ENCODE measurements at regions not wholly inside any gene's neighbourhood (a gene's known extent, or its start where the extent isn't known, plus 50 kb on each side); places are given as distances from the start of the nearest gene placed in this dataset.
"Not testable (repeated sequence)": the region's sequence is repeated elsewhere in the genome, so short reads cannot be mapped to it uniquely, and the experiment has no call there.

GRCh38 chr11:13128354-13128753 lies 119.2 kb downstream of the RASSF10 start:
- Histone ChIP-seq H3K4me3 (ENCODE audit: low read depth, low read length) (no peak overlapping the region), H3K27me3 (ENCODE audit: control insufficient read depth, insufficient read depth, low read length) (no peaks in the 10 kb centered on the region), H3K36me3 (ENCODE audit: control insufficient read depth, insufficient read depth, low read length) (no peaks in the 10 kb centered on the region)
- no peak for DNase-seq (ENCODE audit: low read depth)
- TF ChIP-seq CTCF (IDR thresholded peaks at IDR 0.05; ENCODE audit: insufficient read depth, low read length, poor library complexity, severe bottlenecking) = no peak

- DNase-seq (ENCODE audit: low read depth) = no peak
- TF ChIP-seq CTCF (IDR thresholded peaks at IDR 0.05; ENCODE audit: insufficient read depth, low read length, poor library complexity, severe bottlenecking) = no peak
- no peaks in the 10 kb centered on the region for H3K36me3 ChIP-seq (ENCODE audit: control insufficient read depth, insufficient read depth, low read length)
- no peaks in the 10 kb centered on the region for H3K27me3 ChIP-seq (ENCODE audit: control insufficient read depth, insufficient read depth, low read length)
- no peak overlapping the region for H3K4me3 ChIP-seq (ENCODE audit: low read depth, low read length)
Measured at GRCh38 chr11:13134066-13134465, 125.0 kb downstream of the RASSF10 start.

- no peaks in the 10 kb centered on the region for H3K27me3 ChIP-seq (ENCODE audit: control insufficient read depth, insufficient read depth, low read length)
- no peak overlapping the region for H3K4me3 ChIP-seq (ENCODE audit: low read depth, low read length)
- no peaks in the 10 kb centered on the region for H3K36me3 ChIP-seq (ENCODE audit: control insufficient read depth, insufficient read depth, low read length)
- TF ChIP-seq CTCF (IDR thresholded peaks at IDR 0.05; ENCODE audit: insufficient read depth, low read length, poor library complexity, severe bottlenecking) = no peak
- DNase-seq (ENCODE audit: low read depth) = no peak
Measured at GRCh38 chr11:13134886-13135285, 125.8 kb downstream of the RASSF10 start.

- Histone ChIP-seq H3K27me3 (ENCODE audit: control insufficient read depth, insufficient read depth, low read length) (no peaks in the 10 kb centered on the region), H3K4me3 (ENCODE audit: low read depth, low read length) (no peak overlapping the region), H3K36me3 (ENCODE audit: control insufficient read depth, insufficient read depth, low read length) (no peaks in the 10 kb centered on the region)
- TF ChIP-seq CTCF (IDR thresholded peaks at IDR 0.05; ENCODE audit: insufficient read depth, low read length, poor library complexity, severe bottlenecking) = no peak
- DNase-seq (ENCODE audit: low read depth) = no peak
Measured at GRCh38 chr11:13135385-13136271, 126.5 kb downstream of the RASSF10 start.

- no peak for TF ChIP-seq CTCF (IDR thresholded peaks at IDR 0.05; ENCODE audit: insufficient read depth, low read length, poor library complexity, severe bottlenecking)
- no peak for DNase-seq (ENCODE audit: low read depth)
- H3K36me3 ChIP-seq (ENCODE audit: control insufficient read depth, insufficient read depth, low read length) = no peaks in the 10 kb centered on the region
- H3K27me3 ChIP-seq (ENCODE audit: control insufficient read depth, insufficient read depth, low read length) = no peaks in the 10 kb centered on the region
- no peak overlapping the region for H3K4me3 ChIP-seq (ENCODE audit: low read depth, low read length)
Measured at GRCh38 chr11:13136272-13136596, 127.1 kb downstream of the RASSF10 start.

GRCh38 chr11:13137844-13138301 lies 128.8 kb downstream of the RASSF10 start:
- DNase-seq (ENCODE audit: low read depth) = no peak
- Histone ChIP-seq H3K4me3 (ENCODE audit: low read depth, low read length) (no peak overlapping the region), H3K27me3 (ENCODE audit: control insufficient read depth, insufficient read depth, low read length) (no peaks in the 10 kb centered on the region), H3K36me3 (ENCODE audit: control insufficient read depth, insufficient read depth, low read length) (no peaks in the 10 kb centered on the region)
- TF ChIP-seq CTCF (IDR thresholded peaks at IDR 0.05; ENCODE audit: insufficient read depth, low read length, poor library complexity, severe bottlenecking) = no peak

- H3K36me3 ChIP-seq (ENCODE audit: control insufficient read depth, insufficient read depth, low read length); H3K4me3 ChIP-seq (ENCODE audit: low read depth, low read length): not testable (repeated sequence)
Measured at GRCh38 chr11:13139085-13139484, 130.0 kb downstream of the RASSF10 start.

More at GRCh38 chr11:13139085-13139484, 130.0 kb downstream of the RASSF10 start:
- not testable (repeated sequence) for H3K27me3 ChIP-seq (ENCODE audit: control insufficient read depth, insufficient read depth, low read length); DNase-seq (ENCODE audit: low read depth)

Measured in kidney epithelial cell (primary cell).